ENCODE measurements at regions not wholly inside any gene's neighbourhood (a gene's known extent, or its start where the extent isn't known, plus 50 kb on each side); places are given as distances from the start of the nearest gene placed in this dataset.

DNA sequence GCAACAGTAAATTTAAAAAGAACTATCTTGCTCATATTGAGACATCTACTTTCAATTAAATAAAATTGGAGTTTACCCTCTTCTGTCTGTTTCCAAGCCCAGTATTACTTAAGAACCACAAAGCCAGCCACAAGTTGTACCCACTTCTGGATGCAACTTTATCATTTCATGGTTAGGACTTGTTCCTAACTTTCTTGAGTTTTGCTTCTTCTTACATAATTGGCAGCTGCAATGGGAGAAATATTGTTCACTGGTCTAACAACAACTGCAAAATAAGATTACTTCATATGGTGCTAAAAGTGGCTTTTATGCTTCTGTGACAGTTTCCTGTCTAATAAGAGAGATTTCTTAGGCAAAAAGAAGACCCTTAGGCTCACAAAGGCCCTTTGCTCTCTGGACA, 240.6 kb downstream of the OTOL1 start:
- TF ChIP-seq, protein P1, sequence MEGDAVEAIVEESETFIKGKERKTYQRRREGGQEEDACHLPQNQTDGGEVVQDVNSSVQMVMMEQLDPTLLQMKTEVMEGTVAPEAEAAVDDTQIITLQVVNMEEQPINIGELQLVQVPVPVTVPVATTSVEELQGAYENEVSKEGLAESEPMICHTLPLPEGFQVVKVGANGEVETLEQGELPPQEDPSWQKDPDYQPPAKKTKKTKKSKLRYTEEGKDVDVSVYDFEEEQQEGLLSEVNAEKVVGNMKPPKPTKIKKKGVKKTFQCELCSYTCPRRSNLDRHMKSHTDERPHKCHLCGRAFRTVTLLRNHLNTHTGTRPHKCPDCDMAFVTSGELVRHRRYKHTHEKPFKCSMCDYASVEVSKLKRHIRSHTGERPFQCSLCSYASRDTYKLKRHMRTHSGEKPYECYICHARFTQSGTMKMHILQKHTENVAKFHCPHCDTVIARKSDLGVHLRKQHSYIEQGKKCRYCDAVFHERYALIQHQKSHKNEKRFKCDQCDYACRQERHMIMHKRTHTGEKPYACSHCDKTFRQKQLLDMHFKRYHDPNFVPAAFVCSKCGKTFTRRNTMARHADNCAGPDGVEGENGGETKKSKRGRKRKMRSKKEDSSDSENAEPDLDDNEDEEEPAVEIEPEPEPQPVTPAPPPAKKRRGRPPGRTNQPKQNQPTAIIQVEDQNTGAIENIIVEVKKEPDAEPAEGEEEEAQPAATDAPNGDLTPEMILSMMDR (conservative IDR thresholded peaks at IDR 0.05; ENCODE audit: low read depth) = no peak
- POLR2A ChIA-PET (ENCODE audit: low non-redundant PET) = no interaction called here
- CTCF ChIA-PET = no interaction called here
- no peak for DNase-seq (ENCODE audit: low spot score)
- H3K27ac ChIP-seq = no peak overlapping the region

DNA sequence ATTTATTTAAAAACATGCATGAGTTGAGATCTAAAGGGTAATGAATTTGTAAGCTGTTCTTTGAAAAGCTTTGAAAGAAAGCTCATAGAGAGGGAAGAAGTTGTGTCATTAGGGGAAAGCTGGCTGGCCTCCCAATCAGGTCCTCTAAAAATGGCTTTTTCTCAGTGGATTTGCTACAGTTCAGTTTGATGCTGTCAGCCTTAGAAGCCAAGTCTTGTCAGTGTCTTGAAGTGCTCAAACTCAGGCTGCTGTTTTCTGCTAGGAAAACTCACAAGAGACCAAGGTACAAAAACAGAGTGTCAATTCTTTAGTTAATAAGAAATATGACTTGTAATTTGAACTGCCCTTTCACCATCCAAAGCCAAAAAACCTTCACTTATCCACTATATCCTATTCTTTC, 243.8 kb downstream of the OTOL1 start:
- TF ChIP-seq, protein P1 (conservative IDR thresholded peaks at IDR 0.05; ENCODE audit: low read depth) = no peak
- DNase-seq (ENCODE audit: low spot score) = no peak
- ChIA-PET POLR2A (ENCODE audit: low non-redundant PET) (no interaction called here), CTCF (no interaction called here)
- H3K27ac ChIP-seq = no peak overlapping the region

DNA sequence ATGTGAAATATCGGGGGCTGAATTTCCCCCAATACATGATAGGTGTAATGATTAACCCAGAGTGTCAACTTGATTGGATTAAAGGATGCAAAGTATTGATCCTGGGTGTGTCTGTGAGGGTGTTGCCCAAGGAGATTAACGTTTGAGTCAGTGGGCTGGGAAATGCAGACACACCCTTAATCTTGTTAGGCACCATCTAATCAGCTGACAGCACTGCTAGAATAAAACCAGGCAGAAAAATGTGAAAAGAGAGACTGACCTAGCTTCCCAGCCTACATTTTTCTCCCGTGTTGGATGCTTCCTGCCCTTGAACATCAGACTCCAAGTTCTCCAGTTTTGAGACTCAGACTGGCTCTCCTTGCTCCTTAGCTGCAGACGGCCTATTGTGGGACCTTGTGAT, 247.8 kb downstream of the OTOL1 start:
- TF ChIP-seq, protein P1 (conservative IDR thresholded peaks at IDR 0.05; ENCODE audit: low read depth) = no peak
- ChIA-PET POLR2A (ENCODE audit: low non-redundant PET) (no interaction called here), CTCF (no interaction called here)
- H3K27ac ChIP-seq = no peak overlapping the region
- DNase-seq (ENCODE audit: low spot score) = no peak

DNA sequence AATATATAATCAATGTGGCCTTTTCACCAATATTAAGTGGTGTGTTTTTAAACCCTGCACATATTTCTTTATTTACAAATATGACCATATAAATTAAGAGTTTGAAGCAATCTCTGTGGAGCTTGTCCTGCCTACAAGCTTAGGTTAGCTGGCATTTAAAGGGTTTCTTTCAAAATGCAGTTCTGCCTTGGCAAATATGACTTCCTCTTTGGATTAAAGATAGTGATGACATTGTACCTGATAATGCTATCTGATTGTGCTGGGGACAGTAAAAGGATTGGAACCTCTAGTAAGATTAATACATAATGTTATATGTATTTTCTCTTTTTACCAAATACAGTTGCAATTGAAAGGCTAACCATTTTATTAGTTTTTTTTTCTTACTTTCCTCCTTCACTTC, 249.1 kb downstream of the OTOL1 start:
- TF ChIP-seq, protein P1 (conservative IDR thresholded peaks at IDR 0.05; ENCODE audit: low read depth) = no peak
- no peak overlapping the region for H3K27ac ChIP-seq
- ChIA-PET POLR2A (ENCODE audit: low non-redundant PET) (no interaction called here), CTCF (no interaction called here)
- DNase-seq (ENCODE audit: low spot score) = no peak

DNA sequence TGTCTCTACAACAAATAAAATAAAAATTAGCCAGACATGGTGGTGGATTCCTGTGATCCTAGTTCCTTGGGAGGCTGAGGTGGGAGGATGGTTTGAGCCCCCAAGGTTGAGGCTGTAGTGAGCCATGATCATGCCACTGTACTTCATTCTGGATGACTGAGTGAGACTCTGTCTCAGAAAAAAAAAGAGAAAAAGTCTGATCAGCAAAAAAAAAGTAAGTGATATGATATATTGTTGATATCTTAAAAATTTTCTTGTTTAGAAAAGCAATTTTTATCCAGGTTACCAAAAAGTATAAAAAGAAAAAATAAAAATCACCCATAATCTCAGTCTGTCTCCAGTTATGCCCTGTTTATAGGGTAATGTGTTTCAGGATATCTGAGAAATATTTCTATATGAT, 251.4 kb downstream of the OTOL1 start:
- H3K27ac ChIP-seq = no peak overlapping the region
- ChIA-PET CTCF (no interaction called here), POLR2A (ENCODE audit: low non-redundant PET) (no interaction called here)
- TF ChIP-seq, protein P1 (conservative IDR thresholded peaks at IDR 0.05; ENCODE audit: low read depth) = no peak
- no peak for DNase-seq (ENCODE audit: low spot score)

DNA sequence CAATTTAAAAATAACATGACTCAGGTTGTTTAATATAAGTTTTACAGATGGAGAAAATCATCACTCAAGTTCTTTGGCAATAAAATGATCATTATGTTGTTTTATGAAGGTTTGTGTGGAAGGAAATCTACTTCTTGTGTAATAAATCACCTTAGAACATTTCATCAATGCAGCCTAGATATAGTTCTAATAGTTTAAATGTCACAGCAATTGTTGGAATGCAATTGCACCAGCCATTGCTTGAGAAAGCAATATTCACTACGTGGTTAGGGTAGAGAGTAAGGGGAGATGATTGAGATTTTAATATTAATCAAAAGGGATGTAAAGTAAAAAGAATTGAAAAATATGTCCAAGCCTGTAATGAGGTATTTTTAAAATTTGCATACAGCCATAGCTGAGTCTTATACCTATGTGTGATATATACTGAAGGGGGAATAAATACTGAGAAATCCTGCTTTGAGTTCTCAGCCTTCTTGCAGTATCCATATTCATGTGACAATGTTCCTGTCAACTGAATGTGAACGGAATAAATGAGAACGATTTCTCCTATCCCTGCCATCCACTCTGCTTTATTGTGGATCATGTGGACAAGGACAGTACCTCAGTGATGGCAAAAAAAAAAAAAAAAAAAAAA, 257.9 kb downstream of the OTOL1 start:
- TF ChIP-seq, protein P1 (conservative IDR thresholded peaks at IDR 0.05; ENCODE audit: low read depth) = no peak
- CTCF ChIA-PET = no interaction called here
- DNase-seq (ENCODE audit: low spot score) = no peak
- no peak overlapping the region for H3K27ac ChIP-seq
- POLR2A ChIA-PET (ENCODE audit: low non-redundant PET) = no interaction called here

DNA sequence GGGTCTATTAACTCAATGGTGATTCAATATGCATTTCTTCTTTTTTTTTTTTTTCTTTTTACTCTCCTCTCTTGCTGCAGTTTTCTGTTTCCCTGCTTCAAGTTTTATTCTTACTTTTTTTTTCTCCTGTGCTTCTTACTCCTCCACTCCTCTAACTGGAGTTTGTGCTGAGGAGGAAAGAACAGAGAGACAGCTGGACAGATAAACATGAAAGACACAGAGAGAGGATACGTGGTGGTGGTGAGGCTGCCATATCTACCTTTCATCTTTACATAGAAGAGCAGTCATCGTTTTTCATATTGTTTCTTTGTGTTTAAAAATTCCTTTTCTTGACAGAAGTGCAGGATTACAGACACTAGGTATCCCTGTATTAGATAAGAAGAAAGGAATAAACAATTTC, 262.8 kb downstream of the OTOL1 start:
- DNase-seq (ENCODE audit: low spot score) = no peak
- TF ChIP-seq, protein P1 (conservative IDR thresholded peaks at IDR 0.05; ENCODE audit: low read depth) = no peak
- ChIA-PET POLR2A (ENCODE audit: low non-redundant PET) (no interaction called here), CTCF (no interaction called here)
- no peak overlapping the region for H3K27ac ChIP-seq

Measured in RWPE1 (cell line).